ENCODE measurements at regions not wholly inside any gene's neighbourhood (a gene's known extent, or its start where the extent isn't known, plus 50 kb on each side); places are given as distances from the start of the nearest gene placed in this dataset.
A peak's percentile ranks its signal among the peaks of the same experiment; 100 is the strongest.

DNA sequence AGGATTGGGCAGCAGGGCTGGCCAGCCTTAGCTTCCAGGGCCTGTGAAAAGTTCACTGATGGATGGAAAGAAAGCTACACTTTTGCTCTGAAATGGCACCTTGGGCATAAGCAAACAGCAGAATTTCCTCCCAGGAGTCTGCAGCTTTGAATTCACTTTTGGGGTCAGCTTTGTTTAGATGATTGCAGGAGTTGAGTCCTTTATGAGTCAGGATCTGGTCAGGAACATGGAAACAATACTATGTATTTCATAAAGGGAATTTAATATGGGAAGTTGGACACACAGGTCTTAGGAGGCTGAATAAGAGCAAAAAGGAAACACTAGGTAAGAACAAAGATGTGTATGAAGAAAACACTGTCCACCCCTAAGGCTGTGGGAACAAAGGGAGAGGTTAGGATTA is 345.3 kb downstream of the TSN start:
- Histone ChIP-seq H3K18ac (ENCODE audit: extremely low read depth, low read length) (no peak overlapping the region), H4K5ac (ENCODE audit: insufficient read length, low read depth, low read length) (no peak overlapping the region), H4K8ac (ENCODE audit: extremely low read depth, insufficient read depth, low read length) (no peak overlapping the region), H2BK12ac (ENCODE audit: low read depth, low read length) (no peak overlapping the region), H3K79me1 (ENCODE audit: low read depth, low read length) (no peaks in the 10 kb centered on the region), H3K14ac (ENCODE audit: insufficient read length) (no peak overlapping the region), H3K27me3 (replicated peaks in 1 of 4; ENCODE audit: control insufficient read depth in 3 of 4, extremely low read depth in 1 of 4, insufficient read depth in 3 of 4, low read length in 3 of 4) (no peaks in the 10 kb centered on the region), H2BK5ac (ENCODE audit: low read depth, low read length) (no peak overlapping the region), H3K36me3 (ENCODE audit: control insufficient read depth in 2 of 4, insufficient read depth in 4 of 4, low read length in 3 of 4) (no peaks in the 10 kb centered on the region), H4K91ac (replicated peaks; ENCODE audit: insufficient read length, low read length) (no peak overlapping the region), H3K79me2 (ENCODE audit: control insufficient read depth in 1 of 2, insufficient read depth in 2 of 2, low read length in 2 of 2) (no peaks in the 10 kb centered on the region), H3K4me1 (replicated peaks in 1 of 4; ENCODE audit: control insufficient read depth in 3 of 4, insufficient read depth in 4 of 4, low read length in 3 of 4) (no peaks in the 10 kb centered on the region; a peak in 2 of 7 replicates), H2AK5ac (ENCODE audit: low read depth, low read length) (no peak overlapping the region), H2BK20ac (ENCODE audit: low read length) (no peak overlapping the region), H3K4me2 (ENCODE audit: insufficient read depth in 1 of 2, low read depth in 2 of 2, low read length in 2 of 2) (no peak overlapping the region), H3K9ac (replicated peaks in 1 of 4; ENCODE audit: extremely low read depth in 1 of 4, low read depth in 3 of 4, low read length in 3 of 4) (no peak overlapping the region), H3K56ac (replicated peaks; ENCODE audit: insufficient read length, low read depth, low read length) (no peak overlapping the region), H3K23me2 (ENCODE audit: low read depth, low read length) (no peaks in the 10 kb centered on the region), H3K27ac (ENCODE audit: low read depth, low read length) (no peak overlapping the region), H2BK120ac (replicated peaks; ENCODE audit: low read depth, low read length) (no peak overlapping the region), H2AFZ (ENCODE audit: low read length) (peak overlapping the region; percentile 30; the same call in 1 of the 2 replicates), H4K20me1 (replicated peaks in 1 of 2; ENCODE audit: control insufficient read depth in 1 of 2, insufficient read depth in 2 of 2, low read length in 2 of 2) (no peaks in the 10 kb centered on the region), H2BK15ac (ENCODE audit: low read length) (no peak overlapping the region), H3K4me3 (ENCODE audit: extremely low read depth in 1 of 4, insufficient read depth in 2 of 4, low read depth in 3 of 4, low read length in 4 of 4) (no peak overlapping the region), H3K9me3 (ENCODE audit: insufficient read depth in 2 of 2, low read depth in 1 of 2, low read length in 1 of 2) (peaks cover 0 to 4% of the 10 kb centered on the region in 2 experiments; a peak in 2 of 4 replicates), H3K4ac (replicated peaks; ENCODE audit: insufficient read length, low read depth, low read length) (no peak overlapping the region), H3K23ac (ENCODE audit: insufficient read length) (no peak overlapping the region)
- ChIA-PET POLR2A (ENCODE audit: partially characterized antibody) (interaction anchor here (1.0 kb wide), 1 partner anchor 10 kb away, joined by 3 read pairs; no protein-coding TSS in a partner anchor), CTCF (ENCODE audit: partially characterized antibody) (interaction anchor here (0.7 to 1.7 kb wide), 7 partner anchors 12 to 578 kb away, joined by 3 to 9 read pairs (median 3); no protein-coding TSS in a partner anchor)
- DNase-seq (ENCODE audit: low read depth in 1 of 2, low spot score in 2 of 2) (no peak), FAIRE-seq (no peak)
- TF ChIP-seq SIX5 (IDR thresholded peaks at IDR 0.05; ENCODE audit: low read depth, low read length) (no peak), KDM4A (IDR thresholded peaks at IDR 0.05; ENCODE audit: low read depth, low read length, severe bottlenecking) (no peak), CHD1 (IDR thresholded peaks at IDR 0.05; ENCODE audit: low read depth, low read length) (no peak), CTBP2 (IDR thresholded peaks at IDR 0.05; ENCODE audit: borderline replicate concordance, insufficient read depth, insufficient read length, low read length) (no peak), RBBP5 (IDR thresholded peaks at IDR 0.05; ENCODE audit: borderline replicate concordance, low read depth, low read length) (no peak), POLR2AphosphoS5 (IDR thresholded peaks at IDR 0.05; ENCODE audit: low read depth, low read length) (no peak), SRF (IDR thresholded peaks at IDR 0.05; ENCODE audit: low read depth, low read length) (no peak), SP4 (IDR thresholded peaks at IDR 0.05; ENCODE audit: low read length) (no peak), TCF12 (IDR thresholded peaks at IDR 0.05; ENCODE audit: low read depth, low read length) (no peak), NRF1 (IDR thresholded peaks at IDR 0.05; ENCODE audit: low read depth, low read length) (no peak), SUZ12 (IDR thresholded peaks at IDR 0.05; ENCODE audit: low read length) (no peak)
- TF ChIP-seq, protein P1, sequence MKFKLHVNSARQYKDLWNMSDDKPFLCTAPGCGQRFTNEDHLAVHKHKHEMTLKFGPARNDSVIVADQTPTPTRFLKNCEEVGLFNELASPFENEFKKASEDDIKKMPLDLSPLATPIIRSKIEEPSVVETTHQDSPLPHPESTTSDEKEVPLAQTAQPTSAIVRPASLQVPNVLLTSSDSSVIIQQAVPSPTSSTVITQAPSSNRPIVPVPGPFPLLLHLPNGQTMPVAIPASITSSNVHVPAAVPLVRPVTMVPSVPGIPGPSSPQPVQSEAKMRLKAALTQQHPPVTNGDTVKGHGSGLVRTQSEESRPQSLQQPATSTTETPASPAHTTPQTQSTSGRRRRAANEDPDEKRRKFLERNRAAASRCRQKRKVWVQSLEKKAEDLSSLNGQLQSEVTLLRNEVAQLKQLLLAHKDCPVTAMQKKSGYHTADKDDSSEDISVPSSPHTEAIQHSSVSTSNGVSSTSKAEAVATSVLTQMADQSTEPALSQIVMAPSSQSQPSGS (IDR thresholded peaks at IDR 0.05; ENCODE audit: low read length) = no peak
- TF ChIP-seq, protein P2, sequence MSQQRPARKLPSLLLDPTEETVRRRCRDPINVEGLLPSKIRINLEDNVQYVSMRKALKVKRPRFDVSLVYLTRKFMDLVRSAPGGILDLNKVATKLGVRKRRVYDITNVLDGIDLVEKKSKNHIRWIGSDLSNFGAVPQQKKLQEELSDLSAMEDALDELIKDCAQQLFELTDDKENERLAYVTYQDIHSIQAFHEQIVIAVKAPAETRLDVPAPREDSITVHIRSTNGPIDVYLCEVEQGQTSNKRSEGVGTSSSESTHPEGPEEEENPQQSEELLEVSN (IDR thresholded peaks at IDR 0.05) = no peak
- TF ChIP-seq, protein P3, sequence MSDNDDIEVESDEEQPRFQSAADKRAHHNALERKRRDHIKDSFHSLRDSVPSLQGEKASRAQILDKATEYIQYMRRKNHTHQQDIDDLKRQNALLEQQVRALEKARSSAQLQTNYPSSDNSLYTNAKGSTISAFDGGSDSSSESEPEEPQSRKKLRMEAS (IDR thresholded peaks at IDR 0.05) = no peak
